SU-DHL-6 (cell line): ENCODE measurements at regions not wholly inside any gene's neighbourhood (a gene's known extent, or its start where the extent isn't known, plus 50 kb on each side); places are given as distances from the start of the nearest gene placed in this dataset.

Experiments used
- EZH2phosphoT487 ChIP-seq: fragments of 200-600 bp; sonication (generic), shearing (Covaris generic); conservative IDR thresholded peaks from 2 replicates; pipeline ENCODE4 v1.6.1; 2018; ENCODE audit warnings: mild to moderate bottlenecking, antibody characterized with exemption, low read length, moderate library complexity, mixed read lengths
- TF ChIP-seq, protein P1 (sequence below): fragments of 200-600 bp; sonication (generic); IDR thresholded peaks from one replicate; pipeline ENCODE4 v1.5.1; 2017; ENCODE audit warnings: antibody characterized with exemption, mild to moderate bottlenecking, low read length, moderate library complexity; ENCODE audit not compliant: insufficient read depth, poor library complexity, severe bottlenecking

DNA sequence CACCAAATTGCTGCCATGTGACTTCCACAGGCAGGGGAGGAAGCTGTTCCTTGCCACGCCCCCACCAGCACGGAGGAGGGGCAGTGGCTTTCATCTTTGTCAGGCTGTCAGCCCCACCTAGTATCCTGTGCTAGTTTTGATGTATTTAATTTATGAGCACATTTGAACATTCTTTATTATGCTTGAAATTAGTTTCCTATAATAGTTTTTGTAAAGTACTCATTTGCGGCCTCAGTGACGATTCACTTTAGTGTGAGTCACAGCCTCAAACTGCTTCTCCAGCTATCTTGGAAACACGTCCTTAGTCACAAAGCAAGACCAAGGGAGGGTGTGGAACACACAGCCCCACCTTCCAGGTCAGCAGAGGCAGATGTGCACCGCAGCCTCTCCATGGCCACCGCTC lies 239.9 kb upstream of the ATP10A start:
- TF ChIP-seq, protein P1, sequence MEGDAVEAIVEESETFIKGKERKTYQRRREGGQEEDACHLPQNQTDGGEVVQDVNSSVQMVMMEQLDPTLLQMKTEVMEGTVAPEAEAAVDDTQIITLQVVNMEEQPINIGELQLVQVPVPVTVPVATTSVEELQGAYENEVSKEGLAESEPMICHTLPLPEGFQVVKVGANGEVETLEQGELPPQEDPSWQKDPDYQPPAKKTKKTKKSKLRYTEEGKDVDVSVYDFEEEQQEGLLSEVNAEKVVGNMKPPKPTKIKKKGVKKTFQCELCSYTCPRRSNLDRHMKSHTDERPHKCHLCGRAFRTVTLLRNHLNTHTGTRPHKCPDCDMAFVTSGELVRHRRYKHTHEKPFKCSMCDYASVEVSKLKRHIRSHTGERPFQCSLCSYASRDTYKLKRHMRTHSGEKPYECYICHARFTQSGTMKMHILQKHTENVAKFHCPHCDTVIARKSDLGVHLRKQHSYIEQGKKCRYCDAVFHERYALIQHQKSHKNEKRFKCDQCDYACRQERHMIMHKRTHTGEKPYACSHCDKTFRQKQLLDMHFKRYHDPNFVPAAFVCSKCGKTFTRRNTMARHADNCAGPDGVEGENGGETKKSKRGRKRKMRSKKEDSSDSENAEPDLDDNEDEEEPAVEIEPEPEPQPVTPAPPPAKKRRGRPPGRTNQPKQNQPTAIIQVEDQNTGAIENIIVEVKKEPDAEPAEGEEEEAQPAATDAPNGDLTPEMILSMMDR, result no peak
- TF ChIP-seq EZH2phosphoT487, result no peak
